ENCODE measurements at regions not wholly inside any gene's neighbourhood (a gene's known extent, or its start where the extent isn't known, plus 50 kb on each side); places are given as distances from the start of the nearest gene placed in this dataset.

DNA sequence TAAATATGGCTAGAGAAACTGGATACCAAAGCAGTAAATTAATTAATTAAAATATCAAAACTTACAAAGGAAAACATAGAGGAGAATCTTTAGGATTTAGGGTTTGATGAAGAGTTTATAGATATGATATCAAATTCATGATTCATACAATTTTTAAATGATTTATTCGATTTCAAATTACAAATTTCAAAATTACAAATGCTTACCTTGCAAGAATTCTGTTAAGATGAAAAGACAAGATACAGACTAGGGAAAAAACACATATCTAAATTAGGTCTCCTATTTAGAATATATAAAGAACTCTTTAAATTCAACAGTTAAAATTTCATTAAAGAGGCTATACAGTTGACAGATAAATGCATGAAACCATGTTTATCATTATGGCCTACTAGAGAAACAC lies 930.7 kb downstream of the ZPLD1 start:
- DNase-seq (ENCODE audit: low spot score), result no peak

DNA sequence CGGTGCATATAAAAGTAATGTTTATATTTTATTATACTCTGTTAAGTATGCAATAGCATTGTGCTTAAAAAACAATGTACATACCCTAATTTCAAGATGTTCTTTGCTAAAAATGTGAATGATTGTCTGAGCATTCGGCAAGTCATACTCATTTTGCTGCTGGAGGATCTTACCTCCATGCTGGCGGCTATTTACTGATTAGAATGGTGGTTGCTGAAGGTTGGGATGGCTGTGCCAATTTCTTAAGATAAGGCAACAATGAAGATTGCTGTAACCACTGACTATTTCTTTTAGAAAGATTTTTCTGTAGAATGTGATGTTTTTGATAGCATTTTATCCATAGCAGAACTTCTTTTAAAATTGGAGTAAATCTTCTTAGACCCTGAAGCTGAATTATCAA lies 932.7 kb downstream of the ZPLD1 start:
- DNase-seq (ENCODE audit: low spot score), result no peak

DNA sequence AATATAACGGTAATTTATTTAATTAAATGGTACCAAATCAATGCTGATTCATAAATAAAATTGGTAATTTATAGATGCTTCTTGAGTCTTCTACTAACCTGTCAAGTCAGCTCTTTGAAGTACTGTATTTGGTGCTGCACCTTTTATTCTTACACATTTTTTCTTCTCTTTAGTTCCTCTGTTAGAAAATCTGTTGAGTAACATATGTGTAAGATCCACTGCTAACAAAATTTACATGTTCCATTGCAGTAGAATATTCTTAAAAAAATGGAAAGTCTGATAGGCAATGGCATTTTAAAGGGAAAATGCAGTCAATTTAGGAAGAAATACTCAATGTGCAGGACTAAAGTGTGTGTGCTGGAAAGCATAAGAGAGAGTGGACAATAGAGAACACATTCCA lies 936.6 kb downstream of the ZPLD1 start:
- DNase-seq (ENCODE audit: low spot score), result no peak

DNA sequence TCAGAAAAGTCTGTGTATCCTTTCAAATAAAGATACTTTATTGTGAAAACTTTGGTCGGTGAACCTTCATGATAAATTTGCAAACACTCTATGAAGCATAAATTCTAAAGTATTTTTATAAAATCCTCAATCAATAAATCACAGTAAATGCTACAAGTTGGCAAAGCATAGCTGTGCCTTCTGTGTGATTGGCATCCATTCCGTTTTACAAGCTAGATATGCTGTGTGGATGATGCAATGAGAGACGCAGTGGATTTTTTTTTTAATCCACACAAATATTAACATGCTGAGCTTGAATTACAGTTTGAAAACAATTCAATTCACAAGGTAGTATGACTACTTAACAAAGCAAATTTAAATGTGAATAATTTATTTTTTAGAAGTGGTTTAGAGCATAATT lies 937.2 kb downstream of the ZPLD1 start:
- no peak for DNase-seq (ENCODE audit: low spot score)

DNA sequence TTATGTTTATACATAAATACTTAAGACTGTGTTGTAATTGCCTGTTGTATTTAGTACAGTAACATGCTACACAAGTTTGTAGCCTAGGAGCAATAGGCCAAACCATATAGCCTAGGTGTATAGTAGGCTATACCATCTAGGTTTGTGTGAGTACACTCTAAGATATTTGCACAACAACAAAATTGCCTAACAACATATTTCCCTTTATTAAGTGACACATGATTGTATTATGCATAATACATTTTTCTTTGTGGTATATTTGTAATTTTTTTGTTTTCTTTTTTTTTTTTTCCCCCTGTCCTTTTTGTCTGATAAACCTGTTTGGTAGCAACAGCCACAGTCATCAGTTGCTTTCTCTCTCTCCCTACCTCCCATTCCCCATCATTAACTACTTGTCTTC lies 945.6 kb downstream of the ZPLD1 start:
- no peak for DNase-seq (ENCODE audit: low spot score)

DNA sequence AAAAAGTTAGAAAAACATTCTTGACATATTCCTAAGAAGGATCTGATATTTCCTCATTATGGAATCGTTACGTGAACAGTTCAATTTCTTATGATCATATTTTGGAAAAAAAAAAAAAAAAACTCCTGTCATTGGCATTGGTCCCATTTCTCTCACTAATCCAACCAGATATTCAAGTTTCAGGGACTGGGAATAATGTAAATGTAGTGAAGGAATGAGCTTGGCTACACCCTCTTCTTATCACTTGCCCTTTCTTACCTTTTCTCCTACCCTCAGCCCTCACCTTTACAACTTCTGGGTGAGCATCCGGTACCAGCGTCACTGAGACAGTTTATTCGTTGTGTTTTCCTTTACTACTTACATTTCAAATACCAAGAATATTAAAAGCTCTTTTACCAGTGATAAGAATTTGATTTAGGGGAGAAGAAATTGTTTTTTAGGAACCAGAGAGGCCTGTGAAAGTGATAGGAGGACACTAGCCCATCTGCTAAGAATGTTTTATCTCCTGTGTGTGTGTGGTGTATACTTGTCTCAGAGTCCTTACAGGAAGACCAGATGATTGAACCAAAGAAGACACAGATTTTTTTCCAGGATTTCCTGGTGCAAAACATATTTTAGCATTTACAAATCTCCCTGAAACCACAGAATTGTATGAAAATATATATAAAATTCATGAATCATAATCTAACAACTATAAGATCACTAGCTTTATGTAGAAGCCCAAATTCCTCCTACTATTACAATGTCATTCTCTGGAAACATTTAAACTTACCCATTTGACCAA lies 946.7 kb downstream of the ZPLD1 start:
- no peak for DNase-seq (ENCODE audit: low spot score)

DNA sequence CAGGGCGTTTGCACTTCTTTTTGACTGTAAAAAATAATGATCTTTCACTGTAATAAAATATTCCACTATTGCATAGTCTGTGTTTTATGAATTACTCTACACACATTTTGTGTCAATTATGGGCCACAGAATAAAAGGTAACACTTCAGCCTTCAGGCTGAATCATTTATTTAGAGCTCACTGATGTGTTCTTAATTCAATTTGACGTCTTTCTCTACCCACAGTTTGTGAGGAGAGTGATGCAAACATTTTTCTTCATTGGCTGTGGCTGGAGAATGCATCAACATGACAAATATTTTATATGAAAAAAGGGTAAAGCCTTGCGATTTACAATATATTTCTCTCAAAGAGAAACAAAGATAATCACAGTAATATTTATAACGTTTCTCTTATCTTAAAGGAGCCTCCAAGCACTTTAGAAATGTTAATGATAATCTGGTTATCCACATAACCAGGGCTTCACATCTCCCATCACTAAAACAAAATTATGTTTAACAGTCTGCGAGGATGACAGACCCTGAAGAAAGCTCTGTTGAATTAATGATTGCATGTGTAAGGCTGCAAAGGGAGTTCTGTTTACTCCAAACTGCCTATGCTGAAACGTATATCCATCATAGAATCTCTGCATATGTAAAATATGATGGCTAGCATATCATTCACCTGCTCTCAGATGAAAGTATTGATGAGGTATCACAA lies 951.3 kb downstream of the ZPLD1 start:
- no peak for DNase-seq (ENCODE audit: low spot score)

DNA sequence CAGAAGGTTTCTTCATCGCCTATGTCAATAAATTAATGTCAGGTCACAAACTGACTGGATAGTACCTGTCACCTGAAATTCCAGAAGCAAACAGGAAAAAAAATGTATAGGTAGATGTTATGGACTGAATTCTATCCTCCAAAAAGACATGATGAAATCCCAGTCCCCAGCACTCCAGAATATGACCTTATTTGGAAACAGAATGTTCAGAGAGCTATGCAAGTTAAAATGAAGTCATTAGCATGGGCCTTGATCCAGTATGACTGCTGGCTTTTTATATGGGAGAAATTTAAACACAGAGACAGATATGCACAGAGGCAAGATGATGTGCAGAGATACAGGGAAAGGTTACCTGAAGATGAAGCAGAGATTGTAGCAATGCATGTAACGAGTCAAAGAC lies 953.4 kb downstream of the ZPLD1 start:
- DNase-seq (ENCODE audit: low spot score), result no peak

DNA sequence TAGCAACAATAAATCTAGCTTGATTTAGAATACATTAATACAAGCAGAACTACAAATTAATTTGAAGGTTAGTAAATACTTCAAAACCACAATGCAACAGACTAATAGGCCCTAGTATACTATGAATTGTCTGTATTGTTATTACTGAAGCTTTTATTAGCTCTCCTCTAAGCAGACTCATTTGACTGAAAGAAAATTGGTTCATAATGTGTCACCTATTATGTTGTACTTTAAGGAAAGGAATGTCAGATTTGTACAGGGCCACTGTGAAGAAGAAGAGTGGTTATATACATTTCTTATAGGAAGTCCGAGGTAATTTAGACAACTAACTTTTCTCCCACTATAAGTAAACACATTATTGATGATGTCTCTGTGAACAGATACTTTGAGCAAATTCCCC lies 954.5 kb downstream of the ZPLD1 start:
- DNase-seq (ENCODE audit: low spot score), result no peak

DNA sequence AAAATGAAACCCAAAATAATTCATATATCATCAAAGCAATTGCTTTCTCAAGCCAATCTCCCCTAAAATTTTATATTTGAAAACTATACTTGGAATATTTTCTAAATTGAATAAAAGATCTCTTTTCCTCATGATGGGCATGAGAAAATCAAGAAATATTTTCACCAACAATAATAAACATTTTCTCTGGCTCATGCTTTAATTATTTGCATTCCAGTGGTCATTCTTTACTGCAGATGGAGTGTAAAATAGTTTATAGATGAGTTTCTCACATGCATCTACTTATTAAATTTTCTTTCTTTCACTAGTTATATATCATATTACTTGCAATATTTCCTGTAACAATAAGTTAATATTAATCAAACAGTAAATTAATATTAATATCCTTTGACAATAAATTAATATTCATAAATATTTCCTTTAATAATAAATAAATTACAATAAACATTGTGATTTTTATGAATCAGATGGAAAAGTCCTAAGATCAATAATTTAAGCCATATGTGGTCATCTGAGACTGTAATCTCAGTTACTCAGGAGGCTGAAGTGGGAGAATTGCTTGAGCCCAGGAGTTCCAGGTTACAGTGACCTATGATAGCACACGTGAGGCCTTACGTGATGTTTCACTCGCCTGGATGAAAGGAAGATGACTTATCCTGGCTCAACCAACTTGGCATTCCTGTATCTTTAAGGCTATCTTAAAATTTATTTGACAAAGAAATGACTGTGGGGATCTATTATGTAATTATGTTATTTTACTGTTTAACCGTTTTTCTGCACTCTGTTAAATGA lies 958.8 kb downstream of the ZPLD1 start:
- no peak for DNase-seq (ENCODE audit: low spot score)

DNA sequence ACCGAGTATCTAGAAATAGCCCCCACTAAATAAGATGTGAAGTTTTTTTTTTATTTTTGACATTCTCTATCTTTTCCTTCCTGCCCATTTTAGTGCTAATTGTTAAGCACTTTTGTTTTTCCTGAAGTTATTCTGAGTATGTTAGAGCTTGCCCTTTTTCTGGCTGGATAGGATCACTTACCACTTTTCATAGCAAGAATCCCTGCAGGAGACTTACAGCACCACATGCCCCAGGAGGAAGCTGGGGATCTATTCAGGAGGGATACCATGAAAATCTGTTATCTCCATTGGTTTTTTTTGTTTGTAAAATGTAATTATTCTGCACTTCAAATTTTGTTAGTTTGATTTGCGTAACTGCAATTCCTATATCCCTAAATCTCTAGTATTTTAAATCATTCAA lies 968.4 kb downstream of the ZPLD1 start:
- DNase-seq (ENCODE audit: low spot score), result no peak

DNA sequence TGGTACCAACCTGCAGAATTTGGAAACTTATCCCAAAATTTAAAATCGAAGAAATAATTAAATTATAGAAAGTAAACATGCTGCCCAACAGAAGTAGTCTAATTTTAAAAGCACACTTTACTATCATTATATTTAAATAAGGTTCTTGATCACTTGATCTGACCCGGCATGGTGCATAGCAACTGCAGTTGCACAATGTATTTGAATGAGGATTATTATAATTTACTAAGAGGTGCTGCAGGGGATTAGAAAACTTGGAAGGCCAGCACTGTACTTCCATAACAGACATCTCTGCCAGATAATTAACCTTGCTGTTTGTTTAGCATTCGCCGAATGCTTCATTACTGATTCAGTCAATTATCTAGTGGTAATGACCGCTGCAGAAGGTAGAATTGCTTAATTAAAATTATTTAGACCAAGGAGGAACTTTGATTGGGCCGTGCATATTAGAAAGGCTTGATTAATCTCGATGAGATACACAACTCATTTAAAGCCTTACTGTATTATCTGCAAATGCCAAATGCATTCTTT lies 971.6 kb downstream of the ZPLD1 start:
- no peak for DNase-seq (ENCODE audit: low spot score)

DNA sequence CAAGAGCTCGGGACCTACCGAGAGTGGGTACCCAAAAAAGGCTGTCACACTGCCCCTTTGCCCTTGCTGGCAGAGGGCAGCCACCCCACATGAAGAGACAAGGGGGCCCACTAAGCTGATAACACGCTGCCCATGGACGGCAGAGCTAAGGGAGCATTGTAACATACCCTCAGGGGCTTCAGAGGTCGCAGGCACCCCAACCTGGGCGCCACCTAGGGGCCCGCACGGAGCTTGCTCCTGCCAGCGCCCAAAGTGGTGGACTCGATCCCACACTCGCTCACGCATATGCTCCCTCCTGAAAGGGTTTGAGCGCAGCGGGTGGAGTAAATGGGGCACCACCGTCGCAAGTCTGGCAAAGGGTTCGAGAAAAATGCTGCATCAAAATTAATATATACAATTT lies 975.4 kb downstream of the ZPLD1 start:
- peak; percentile 43 for DNase-seq (ENCODE audit: low spot score)

DNA sequence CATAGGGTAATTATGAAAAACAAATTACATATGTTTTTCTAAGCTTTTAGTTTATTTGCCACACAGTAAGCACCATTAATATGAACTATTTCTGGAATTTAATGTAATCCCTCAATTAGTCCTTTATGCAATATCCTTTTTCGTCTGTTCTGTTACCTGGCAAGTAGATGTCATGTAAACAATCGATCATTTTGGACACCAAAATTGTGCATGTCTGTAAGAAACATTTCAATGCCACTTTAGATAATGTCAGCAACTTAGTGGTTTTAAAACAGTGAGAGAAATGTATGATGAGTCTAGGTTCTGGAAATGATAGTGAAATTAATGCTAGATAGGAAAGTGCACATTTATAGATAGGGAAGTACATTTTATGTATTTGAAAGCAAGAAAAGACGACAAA lies 986.6 kb downstream of the ZPLD1 start:
- no peak for DNase-seq (ENCODE audit: low spot score)

DNA sequence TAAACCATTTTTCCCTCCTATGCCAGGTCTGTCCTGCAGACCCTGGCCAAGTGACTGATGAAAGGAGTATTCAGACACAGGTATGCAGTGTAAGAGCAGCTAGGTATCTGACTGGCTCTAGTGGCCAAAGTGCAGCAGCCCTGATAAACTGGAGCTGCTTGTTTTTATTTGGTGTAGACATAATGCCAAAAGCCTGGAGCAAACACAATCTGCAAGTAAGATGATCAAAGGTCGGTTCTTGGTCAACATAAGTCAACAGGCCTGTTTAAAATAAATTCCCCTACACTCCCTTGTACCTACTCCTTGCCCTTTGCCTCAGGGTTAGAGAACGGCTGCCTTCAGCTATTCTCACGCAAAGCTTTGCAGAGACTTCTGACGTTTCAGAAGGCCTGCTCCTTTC lies 1003.1 kb downstream of the ZPLD1 start:
- no peak for DNase-seq (ENCODE audit: low spot score)

DNA sequence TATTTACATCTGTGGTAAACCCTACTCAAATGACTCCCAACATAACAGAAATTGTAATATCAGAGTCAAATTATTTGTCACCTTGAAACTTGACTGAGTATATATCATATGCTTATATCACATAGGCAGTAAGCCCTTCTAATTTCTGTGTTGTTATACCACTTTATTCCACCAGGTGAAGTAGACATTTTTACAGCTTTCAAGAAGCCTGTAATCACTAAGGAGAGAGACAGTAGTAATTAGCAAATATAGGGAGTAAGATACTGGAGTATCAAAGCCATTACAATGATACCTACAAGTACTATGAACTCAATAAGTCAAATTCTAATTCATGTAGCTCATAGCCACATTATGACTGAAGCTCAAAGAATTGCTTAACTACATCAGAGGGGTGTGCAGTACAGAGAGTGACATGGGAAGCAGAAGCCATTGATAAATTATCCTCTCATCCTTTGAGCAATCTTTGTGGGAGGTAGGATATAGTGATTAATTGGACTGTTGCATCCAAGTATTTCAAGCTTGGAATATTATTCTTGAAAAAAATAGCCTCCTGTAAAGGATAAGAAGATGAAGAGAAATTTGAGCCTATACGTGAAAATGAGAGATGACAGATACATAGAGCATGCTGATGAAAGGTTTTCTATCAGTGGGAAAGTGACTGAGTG lies 1005.9 kb downstream of the ZPLD1 start:
- DNase-seq (ENCODE audit: low spot score), result no peak

DNA sequence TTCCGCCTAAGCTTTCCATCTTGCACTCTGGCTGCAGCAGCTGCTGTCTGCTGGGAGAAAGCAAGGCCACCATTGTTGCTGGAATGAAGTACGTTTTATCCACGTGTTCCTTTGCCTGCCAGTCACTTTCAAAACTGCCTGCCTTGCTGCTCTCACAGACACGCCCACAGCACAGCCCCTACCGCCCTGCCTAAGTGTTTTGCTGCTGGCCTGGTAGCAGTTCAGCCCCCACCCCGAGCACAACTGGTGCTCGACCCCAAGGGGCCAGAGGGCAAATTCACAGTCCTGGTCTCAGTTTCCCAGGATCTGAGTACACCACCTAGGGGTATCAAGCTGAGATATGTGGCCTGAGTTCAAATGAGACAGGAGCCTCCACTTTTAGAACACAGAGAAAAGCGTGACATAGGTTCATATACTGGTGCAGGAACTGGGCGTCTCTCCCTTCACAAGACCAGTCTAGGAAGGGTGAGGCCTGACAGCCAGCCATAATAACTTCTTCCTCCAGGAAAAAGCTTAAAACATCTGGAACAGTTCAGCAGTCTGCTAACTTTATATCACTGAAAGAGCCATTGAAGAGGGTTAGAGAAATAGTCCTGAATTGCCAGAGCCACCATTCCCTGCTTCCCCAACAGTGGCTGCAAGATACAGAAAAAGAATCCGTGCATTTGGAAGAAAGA lies 1012.3 kb downstream of the ZPLD1 start:
- DNase-seq (ENCODE audit: low spot score), result no peak

DNA sequence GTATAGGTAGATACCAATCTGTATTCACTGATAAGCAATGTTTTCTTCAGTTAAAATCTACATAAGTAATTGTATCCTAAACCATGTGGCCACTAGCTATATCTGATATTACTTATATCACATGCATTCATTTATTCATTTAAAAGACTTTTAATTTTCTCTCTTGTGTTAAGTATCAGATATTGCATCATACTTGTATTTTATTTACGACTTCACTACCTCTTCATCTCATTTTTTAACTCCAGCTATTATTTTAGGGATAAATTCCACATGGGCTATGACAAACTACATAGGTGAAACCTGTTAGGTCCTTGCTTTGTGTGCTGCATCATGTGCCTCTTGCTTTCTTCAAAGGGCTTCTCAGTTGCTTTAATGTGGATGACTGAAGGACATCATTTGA lies 1018.3 kb downstream of the ZPLD1 start:
- no peak for DNase-seq (ENCODE audit: low spot score)

DNA sequence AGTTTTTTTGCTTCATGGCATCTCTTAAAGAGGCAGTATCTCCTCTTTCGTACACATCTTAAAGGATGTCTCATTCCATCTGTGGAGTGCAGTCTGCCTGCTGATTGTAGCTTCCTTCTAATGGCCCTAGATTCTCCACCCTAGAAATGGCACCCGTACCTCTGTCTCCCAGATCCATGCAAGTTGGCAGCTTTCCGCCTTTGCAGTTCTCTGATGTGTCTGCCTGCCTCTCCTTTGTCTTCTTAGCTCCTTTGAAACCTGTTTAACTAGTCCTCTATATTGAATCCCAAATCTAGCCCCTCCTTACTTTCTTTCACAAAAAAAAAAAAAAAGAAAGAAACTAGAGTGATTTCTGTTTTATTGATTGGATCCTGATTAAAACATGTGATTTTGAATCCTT lies 1025.0 kb downstream of the ZPLD1 start:
- no peak for DNase-seq (ENCODE audit: low spot score)

DNA sequence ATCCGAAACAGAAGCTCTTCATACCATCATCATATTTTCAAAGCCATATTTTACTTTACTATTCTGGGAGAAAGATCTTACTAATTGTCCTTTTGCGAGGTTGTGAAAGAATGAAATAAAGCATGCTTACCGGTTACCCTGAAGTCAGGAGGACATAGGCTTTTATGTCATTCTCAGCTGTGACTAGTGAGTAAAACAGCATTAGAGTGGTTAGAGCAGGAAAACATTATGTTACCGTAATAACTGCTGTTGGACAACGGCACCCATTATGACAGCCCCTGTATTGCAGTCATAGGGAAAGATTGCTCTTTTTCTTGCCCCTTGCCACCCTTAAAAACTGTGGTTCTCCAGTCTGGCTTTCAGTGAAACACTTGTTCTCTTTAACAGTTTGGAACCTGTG lies 1035.7 kb downstream of the ZPLD1 start:
- no peak for DNase-seq (ENCODE audit: low spot score)

DNA sequence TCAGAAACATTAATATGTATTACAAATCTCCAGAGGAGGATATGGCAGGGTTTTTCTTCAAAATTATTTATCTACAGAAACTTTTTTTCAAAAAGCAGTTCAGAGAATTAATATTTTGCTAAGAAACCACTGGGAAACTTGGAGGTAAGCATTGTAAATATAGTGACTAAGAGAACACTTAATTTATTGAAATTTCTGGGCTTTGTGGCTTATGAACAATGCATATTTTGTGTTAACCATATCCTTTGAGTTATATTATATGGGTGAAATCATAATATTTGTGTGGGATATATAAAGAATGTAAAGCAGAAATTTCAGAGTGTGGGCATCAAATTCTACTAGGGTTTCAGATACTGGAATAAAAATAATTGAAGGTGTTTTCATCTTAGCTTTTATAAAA lies 1059.2 kb downstream of the ZPLD1 start:
- no peak for DNase-seq (ENCODE audit: low spot score)

DNA sequence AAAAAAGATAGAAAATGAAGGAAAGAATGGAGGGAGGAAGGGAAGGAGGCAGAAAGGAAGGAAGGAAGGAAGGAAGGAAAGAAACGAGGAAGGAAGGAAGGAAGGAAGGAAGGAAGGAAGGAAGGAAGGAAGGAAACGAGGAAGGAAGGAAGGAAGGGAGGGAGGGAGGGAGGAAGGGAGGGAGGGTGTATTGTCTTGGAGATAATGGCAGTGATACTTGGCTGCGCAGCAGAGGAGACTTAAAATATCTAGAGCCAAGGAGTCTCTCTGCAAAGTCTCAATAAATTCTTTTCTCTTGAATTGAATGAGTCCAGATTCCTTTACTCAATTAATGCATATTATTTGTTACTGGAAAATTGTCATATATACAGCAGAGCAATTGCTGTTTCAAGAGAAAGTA lies 1059.7 kb downstream of the ZPLD1 start:
- DNase-seq (ENCODE audit: low spot score), result no peak

Measured in ecto neural progenitor cell (in vitro differentiated cells).